ENCODE measurements at regions not wholly inside any gene's neighbourhood (a gene's known extent, or its start where the extent isn't known, plus 50 kb on each side); places are given as distances from the start of the nearest gene placed in this dataset.

DNA sequence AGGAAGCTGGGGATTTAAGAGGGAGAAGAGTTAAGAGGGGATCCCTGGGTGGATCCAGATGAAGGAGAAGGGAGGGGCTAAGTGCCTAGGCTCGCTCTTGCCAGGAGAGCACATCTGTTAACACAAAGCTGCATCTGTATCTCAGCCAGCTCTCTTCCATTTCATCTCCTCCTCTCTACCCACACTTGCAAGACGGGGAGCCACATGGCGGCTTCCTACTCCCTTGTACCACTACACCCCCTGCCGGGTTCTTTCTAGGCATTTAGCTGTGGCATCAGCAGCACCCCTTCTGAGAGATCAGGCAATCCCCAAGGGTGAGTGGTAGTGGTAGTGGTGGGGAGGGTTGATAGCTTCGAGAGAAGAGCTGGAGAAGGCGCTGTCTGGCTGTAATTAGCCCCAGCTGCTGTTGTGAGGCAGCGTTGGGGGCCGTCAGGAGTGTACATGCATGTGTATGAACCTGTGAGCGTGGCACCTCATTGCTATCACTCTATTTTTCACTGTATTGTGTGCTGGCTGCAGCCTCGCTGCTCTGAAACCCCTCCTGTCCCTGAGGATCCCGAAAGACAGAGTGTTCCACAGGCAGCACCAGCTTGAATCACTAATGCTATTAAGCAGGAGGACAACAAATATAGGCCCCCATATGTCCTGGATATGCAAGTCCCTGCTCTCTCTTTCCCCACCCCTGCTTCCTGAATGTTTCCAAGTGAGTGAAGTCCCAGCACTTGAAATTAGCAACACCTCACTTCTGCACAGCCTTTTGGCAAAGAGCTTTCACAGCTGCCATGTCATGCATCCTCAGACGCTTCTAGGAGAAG, 73.7 kb downstream of the RTL9 start:
- no peak for DNase-seq

GRCh38 chrX:110432906-110433215, 74.2 kb downstream of the RTL9 start:
- no peak for DNase-seq

- DNase-seq: no peak
These were observed 76.5 kb downstream of the RTL9 start for GRCh38 chrX:110435196-110435595.

DNA sequence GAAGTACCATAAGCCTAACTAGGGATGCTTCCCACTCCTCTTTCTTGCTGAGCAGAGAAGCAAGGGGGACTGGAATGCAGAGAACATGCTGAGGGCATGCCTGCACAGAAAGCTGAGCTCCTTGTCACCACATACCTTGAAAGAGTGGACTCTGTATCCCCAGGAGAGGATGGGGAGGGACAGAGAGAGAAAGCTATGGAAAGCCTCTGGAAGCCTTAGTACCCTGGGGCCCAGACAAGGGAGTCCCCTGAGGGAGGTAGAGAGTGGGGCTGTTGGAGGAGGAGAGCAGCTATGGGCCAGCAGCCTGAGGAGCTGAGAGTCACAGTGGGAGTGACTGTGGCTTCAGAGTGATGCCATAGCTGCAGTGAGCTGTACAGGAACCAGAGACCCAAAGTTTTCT, 77.9 kb downstream of the RTL9 start:
- DNase-seq: no peak

DNA sequence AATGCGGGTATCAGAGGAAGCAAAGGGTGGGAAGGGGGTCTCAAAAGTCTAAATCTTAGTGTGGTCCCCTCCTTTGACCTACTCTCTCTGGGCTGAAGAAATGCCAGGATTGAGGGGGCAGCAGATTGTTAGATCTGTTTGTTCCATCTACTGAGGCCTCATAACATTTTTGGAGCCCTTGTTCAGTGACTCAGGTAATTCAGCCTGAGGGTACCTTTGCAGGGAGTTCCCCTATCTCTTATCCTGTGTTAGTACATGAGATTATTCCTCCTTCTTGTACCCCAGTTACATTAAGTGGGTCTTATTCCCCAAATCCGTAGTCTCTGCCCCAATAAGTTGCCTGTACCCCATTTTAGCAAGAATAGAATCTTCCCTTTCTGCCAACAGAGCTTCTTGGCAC, 79.0 kb downstream of the RTL9 start:
- DNase-seq: no peak

DNA sequence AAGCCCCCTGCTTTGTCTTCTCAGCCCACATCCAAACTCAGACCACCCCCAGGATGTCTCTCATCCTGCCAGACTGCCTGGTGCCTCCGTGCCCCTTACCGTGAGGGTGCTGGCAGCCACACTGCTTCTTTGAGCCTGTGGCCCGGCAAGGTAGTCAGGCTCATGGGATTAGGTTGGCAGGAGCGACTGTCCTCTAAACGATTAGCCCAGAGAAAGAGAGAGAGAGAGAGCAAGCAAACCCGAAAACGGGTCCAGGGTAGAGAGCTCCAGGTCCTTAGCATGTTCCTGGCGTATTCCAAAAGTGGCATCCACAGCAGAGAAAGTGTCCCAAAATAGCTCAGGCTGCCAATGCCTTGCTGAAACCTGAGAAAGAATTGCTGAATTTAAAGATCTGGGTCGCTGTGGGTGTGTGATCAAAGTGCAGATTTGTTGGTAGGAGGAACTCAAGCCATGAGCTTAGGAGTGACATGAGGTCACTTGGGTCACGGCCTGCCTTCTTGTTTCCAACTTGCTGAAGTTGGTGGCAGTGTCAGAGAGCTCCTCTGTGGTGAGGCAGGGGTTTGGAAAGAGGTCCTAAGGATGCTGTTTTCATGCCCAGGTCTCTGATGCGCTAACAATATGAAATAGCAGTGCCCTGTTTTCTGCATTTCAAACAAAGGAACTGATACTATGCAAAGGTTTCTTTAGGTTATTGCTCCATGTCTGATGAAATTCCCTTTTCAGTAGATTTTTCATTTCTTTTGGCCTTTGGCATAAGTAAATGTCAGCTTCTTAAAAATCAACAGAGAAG, 81.6 kb downstream of the RTL9 start:
- no peak for DNase-seq

DNA sequence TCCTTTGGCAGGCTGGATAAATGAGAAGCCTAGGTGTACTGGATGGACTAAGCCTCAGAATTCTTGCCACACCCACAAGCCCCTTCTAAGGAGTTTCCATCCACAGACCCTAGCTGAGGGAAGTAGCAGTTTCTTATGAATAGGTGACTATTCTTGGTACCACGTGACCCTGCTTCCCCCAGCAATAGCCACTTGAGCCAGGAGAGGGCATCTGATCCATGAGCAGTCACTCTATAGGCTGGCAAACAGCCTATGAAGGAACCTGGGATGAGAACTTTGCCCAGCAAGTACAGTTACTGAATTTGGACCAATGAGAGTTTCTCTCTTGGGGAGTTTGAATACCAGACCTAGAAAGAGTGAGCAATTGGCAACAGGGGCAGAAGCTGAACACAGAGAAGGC, 84.0 kb downstream of the RTL9 start:
- DNase-seq: no peak

GRCh38 chrX:110444996-110445395, 86.3 kb downstream of the RTL9 start:
- no peak for DNase-seq

DNA sequence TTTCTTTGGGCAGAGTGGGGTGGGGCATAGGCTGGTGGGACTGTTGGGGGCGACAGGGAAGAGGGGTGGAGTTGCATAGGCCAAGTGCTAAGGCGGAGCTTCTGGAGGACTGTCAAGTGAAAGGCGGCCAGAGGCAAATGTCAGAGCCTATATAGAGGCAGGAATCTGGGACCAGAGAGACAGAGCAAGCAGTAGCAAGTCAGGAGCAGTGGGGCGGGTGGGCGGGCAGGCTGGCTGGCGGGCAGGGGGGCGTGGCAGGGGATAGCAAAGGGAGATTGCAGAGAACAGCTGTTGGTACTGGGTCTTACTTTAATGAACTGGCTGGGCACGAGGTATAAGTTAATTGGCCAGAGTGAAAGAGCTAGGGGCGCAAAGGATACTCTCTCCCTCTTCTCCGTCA, 89.8 kb downstream of the RTL9 start:
- DNase-seq: no peak

DNA sequence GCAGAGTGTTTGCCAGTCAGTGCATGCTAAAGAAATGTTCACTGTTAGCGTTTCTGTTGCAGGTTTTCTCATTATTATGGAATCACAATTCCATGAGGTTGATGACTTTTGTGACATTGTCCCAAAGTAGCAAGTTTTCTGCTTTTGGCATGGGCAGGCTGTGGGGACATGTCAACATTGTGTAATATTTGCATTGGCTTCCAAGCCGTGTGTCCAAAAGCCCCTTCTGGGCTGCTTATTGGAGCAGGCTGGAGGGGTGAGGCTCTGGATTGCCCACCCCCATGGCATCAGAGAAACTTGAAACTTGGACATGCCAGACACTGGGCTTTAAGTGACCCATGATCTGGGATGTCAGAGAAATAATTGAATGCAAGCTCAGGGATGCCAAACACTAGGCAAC, 90.7 kb downstream of the RTL9 start:
- no peak for DNase-seq

DNA sequence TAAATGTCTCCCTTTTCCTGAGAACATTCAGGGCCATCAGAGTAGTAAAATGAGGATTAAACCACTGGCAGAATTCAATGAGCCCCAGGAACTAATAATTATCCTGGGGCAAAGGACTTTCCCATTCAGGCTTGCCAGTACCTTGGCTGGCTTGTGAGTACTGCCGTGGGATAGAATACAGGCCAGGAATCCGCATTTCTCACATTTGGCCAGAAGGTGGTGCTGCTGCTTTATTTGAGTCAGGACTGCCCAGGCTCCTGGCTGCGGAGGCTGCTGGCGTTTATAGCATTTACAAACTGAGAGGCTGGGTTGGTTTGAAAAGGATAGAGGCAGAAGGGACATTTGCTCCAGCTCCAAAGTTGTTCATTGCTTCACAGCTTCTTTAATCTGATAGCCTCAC, 91.4 kb downstream of the RTL9 start:
- DNase-seq: peak; percentile 77

DNA sequence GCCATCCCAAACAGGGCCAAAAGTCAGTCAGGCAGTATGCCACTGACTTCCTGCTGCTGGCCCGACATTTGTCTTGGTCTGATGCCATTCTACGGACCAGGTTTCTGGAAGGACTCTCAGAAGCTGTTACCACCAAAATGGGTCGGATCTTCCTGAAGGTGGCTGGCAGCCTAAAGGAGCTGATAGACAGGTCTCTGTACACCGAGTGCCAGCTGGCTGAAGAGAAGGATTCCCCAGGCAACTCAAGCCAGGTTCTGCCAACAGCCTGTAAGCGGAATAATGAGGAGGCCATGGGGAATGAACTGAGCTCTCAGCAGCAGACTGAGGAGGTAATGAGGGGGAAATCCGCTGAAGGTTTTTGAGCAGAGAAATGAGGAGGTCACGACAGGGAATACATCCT, 95.7 kb downstream of the RTL9 start:
- DNase-seq: no peak

GRCh38 chrX:110462957-110463356, 104.3 kb downstream of the RTL9 start:
- DNase-seq: peak; percentile 28

DNA sequence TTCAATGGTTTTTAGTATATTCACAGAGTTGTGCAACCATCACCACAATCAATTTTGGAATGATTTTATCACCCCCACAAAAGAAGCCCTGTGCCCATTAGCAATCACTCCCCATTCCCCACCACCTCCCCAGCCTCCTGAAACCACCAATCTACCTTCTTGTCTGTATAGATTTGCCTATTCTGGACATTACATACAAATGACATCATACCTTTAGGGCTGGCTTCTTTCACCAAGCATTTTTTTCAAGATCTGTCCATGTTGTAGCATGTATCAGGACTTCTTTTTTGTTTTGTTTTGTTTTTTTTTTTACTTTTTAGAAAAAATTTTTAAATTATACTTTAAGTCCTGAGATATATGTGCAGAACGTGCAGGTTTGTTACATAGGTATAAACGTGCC, 108.1 kb downstream of the RTL9 start:
- no peak for DNase-seq

GRCh38 chrX:110472265-110472664, 113.6 kb downstream of the RTL9 start:
- DNase-seq: no peak

DNA sequence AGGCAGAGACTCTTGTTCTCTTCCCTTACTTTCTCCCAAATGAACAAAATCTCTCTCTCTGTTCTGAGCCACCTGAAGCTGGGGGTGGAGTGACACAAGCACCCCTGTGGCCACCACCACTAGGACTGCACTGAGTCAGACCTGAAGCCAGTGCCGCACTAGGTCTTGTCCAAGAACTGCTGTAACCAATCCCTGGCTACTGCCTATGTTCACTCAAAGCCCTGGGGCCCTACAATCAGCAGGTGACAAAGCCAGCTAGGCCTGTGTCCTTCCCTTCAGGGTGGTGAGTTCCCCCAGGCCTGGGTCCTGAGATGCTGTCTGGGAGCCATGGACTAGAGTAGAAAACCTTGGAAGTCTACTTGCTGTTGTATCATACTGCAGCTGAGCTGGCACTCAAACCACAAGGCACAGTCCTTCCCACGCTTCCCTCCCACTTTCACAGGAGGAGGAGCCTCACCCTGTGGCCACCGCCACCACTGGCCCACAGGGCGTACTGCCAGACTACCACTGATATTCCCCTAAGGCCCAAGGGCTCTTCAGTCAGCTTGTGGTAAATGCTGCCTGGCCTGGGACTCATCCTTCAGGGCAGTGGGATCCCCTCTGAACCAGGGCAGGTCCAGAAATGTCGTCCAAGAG, 119.1 kb downstream of the RTL9 start:
- DNase-seq: no peak

GRCh38 chrX:110491846-110492620, 133.4 kb downstream of the RTL9 start:
- peak; percentile 40 for DNase-seq

- no peak for DNase-seq
These were observed 146.3 kb downstream of the RTL9 start for GRCh38 chrX:110504947-110505346.

DNA sequence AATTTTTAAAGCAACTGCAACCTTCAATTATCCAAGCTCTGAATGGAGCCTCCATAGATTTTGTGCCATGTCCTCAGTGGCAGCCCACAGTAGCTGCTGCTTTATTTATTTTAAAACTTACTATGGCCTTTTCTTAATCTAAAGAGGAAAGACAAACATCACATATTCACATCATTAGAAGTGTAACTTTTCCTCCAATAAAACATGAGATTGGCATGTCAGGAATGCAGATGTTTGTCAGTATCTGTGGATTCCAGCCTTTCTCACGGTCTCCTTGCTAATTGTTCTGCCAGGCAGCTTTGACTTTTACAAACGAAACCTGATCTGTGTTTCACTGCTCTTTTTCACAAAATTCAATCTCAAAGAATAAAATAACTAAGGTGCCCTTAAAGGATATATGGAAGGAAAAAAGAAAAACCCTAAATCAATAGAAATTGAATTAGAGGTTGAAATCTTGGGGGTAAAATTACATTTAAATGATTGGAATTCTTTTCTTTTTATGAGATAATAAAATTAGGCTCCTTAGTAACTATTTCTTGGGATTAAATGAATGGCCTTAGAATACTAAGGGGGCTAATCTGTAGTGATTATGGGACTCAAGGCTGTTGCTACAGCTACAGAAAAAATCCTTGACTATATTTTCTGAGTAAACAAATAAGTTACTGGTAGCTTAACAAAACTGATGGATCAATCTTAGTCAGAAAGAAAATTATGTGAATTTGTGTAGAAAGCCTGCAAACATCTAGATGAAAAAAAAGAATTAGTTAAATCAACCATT, 151.3 kb downstream of the RTL9 start:
- no peak for DNase-seq

GRCh38 chrX:110511238-110511637, 152.6 kb downstream of the RTL9 start:
- DNase-seq: no peak

DNA sequence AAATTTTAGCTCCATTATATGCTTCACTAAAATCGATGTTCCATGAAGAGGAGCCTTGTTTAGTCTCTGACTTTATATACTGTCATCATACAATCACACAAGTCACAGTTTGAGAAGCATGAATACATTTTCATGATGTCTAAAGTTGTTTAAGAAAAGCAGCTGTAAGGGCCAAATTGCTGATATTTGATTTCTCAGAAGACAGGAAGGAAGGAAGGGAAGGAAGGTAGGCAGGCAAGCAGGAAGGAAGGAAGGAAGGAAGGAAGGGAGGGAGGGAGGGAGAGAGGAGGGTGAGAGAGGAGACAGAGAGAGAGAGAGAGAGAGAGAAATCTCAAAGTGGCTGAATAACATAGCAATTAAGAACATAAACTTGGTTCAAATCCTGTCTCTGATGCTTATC, 153.7 kb downstream of the RTL9 start:
- no peak for DNase-seq

DNA sequence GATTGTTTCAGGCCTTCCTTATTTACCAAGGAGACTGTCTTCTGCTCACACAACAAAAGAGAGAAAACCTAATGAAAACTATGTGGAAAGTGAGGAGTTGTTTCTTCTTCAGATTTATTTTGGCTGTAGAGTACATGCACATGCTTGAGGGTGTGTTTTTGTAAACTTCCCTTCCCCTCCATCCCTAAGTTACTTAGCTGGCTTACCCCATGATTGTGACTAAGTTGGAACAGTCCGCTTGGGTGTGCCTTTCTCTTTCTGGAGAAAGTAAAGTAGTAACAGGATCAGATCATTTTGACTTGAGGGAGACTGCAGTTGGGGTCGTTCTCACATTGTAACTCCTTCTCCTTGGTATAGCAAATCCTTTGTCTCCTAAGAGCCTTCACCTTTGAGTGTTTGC, 155.9 kb downstream of the RTL9 start:
- DNase-seq: no peak

GRCh38 chrX:110519501-110519900, 160.9 kb downstream of the RTL9 start:
- no peak for DNase-seq

Measured in NCI-H345 (cell line).